Vagina (tissue), 2 donors: ENCODE measurements at regions not wholly inside any gene's neighbourhood (a gene's known extent, or its start where the extent isn't known, plus 50 kb on each side); places are given as distances from the start of the nearest gene placed in this dataset.

Source experiments
- POLR2A ChIP-seq, 2 donors: fragments of 450-650 bp; IDR thresholded peaks; one replicate each; pipeline ENCODE4 v1.6.1; 2017; ENCODE audit warnings: antibody characterized with exemption in 2 of 2, mild to moderate bottlenecking in 2 of 2, moderate library complexity in 2 of 2
- TF ChIP-seq, protein P1 (sequence below), 3 experiments: fragments of 450-650 bp in 2 of 3; fragments of 200-600 bp in 1 of 3; sonication (generic) in 1 of 3; IDR thresholded peaks; one replicate each; pipeline ENCODE4 v1.5.1; 2017 to 2019; ENCODE audit warnings: antibody characterized with exemption in 3 of 3, mild to moderate bottlenecking in 2 of 3, moderate library complexity in 2 of 3

DNA sequence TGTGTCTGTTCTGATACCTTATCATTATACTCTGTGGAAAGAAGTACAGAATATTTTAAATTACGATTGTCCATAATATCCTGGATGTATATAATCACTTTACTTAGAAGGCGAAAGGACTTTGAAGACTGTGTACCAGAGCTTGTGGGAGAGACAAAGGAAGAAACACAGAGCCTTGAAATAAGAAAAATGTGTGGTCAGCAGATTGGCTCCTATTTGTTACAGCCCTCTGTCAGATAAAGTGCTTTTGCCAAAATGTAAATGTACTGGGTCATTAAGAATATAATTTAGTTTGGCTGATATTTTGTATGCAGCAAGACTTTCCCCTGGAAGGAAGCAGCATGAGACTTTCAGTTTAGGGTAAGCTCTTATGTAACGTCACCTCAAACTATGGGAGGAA lies 443.1 kb downstream of the CCDC85A start:
- TF ChIP-seq, protein P1, sequence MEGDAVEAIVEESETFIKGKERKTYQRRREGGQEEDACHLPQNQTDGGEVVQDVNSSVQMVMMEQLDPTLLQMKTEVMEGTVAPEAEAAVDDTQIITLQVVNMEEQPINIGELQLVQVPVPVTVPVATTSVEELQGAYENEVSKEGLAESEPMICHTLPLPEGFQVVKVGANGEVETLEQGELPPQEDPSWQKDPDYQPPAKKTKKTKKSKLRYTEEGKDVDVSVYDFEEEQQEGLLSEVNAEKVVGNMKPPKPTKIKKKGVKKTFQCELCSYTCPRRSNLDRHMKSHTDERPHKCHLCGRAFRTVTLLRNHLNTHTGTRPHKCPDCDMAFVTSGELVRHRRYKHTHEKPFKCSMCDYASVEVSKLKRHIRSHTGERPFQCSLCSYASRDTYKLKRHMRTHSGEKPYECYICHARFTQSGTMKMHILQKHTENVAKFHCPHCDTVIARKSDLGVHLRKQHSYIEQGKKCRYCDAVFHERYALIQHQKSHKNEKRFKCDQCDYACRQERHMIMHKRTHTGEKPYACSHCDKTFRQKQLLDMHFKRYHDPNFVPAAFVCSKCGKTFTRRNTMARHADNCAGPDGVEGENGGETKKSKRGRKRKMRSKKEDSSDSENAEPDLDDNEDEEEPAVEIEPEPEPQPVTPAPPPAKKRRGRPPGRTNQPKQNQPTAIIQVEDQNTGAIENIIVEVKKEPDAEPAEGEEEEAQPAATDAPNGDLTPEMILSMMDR (IDR thresholded peaks at IDR 0.05) = no peak
- no peak for TF ChIP-seq POLR2A (IDR thresholded peaks at IDR 0.05)
